HEK293 (cell line): ENCODE measurements at regions not wholly inside any gene's neighbourhood (a gene's known extent, or its start where the extent isn't known, plus 50 kb on each side); places are given as distances from the start of the nearest gene placed in this dataset.

Source experiments
- ATF2 ChIP-seq: fragments of 450-650 bp; formaldehyde crosslinking; IDR thresholded peaks from 2 replicates; pipeline ENCODE4 v1.5.1; 2016; ENCODE audit warnings: missing biosample characterization, missing genetic modification characterization, low read depth
- CTCF ChIP-seq: fragments of 450-650 bp; formaldehyde crosslinking; IDR thresholded peaks from 2 replicates; pipeline ENCODE4 v1.5.1; 2016; ENCODE audit warnings: missing biosample characterization, missing genetic modification characterization
- HOXC10 ChIP-seq: sonication (generic); formaldehyde crosslinking; IDR thresholded peaks from 2 replicates; pipeline ENCODE4 v1.8.1; 2023; ENCODE audit warnings: mild to moderate bottlenecking, missing genetic modification reagents
- ZNF274 ChIP-seq, 2 experiments: fragments of 200-500 bp in 1 of 2; fragments of 450-650 bp in 1 of 2; sonication (Bioruptor generic) in 1 of 2; formaldehyde crosslinking in 1 of 2; IDR thresholded peaks; 2 replicates each; pipeline versions ENCODE4 v1.5.1 to v1.6.1; 2014 to 2016; ENCODE audit warnings: borderline replicate concordance in 1 of 2, inconsistent platforms in 1 of 2, low read length in 1 of 2, missing biosample characterization in 1 of 2, missing genetic modification characterization in 1 of 2
- ZNF362 ChIP-seq: fragments of 450-650 bp; formaldehyde crosslinking; IDR thresholded peaks from 2 replicates; pipeline ENCODE4 v1.5.1; 2016; ENCODE audit warnings: missing biosample characterization, missing genetic modification characterization
- ZNF416 ChIP-seq: fragments of 450-650 bp; formaldehyde crosslinking; IDR thresholded peaks from 2 replicates; pipeline ENCODE4 v1.5.1; 2016; ENCODE audit warnings: missing biosample characterization, missing genetic modification characterization
- ZNF449 ChIP-seq: fragments of 450-650 bp; formaldehyde crosslinking; IDR thresholded peaks from 2 replicates; pipeline ENCODE4 v1.5.1; 2017; ENCODE audit warnings: missing biosample characterization, mild to moderate bottlenecking, missing genetic modification characterization, moderate library complexity
- ZNF549 ChIP-seq: fragments of 450-650 bp; IDR thresholded peaks from 2 replicates; pipeline ENCODE4 v1.5.1; 2018; ENCODE audit warnings: missing biosample characterization, missing genetic modification characterization, mild to moderate bottlenecking, inconsistent platforms, moderate library complexity
- ZNF792 ChIP-seq: fragments of 450-650 bp; formaldehyde crosslinking; IDR thresholded peaks from 2 replicates; pipeline ENCODE4 v1.5.1; 2016; ENCODE audit warnings: missing biosample characterization, missing genetic modification characterization
- ZSCAN4 ChIP-seq: fragments of 450-650 bp; formaldehyde crosslinking; IDR thresholded peaks from 2 replicates; pipeline ENCODE4 v1.5.1; 2017; ENCODE audit warnings: missing biosample characterization, missing genetic modification characterization

GRCh38 chr18:5075297-5075696 is 121.8 kb downstream of the AKAIN1 start:
- TF ChIP-seq CTCF (tag by site-specific recombination) = no peak
- TF ChIP-seq ZNF449 = no peak
- TF ChIP-seq ATF2 = no peak
- no peak for TF ChIP-seq HOXC10 (CRISPR knock-in tag)
- TF ChIP-seq ZNF549 = no peak
- TF ChIP-seq ZNF362 (tag by site-specific recombination) = no peak
- TF ChIP-seq ZSCAN4 = no peak
- TF ChIP-seq ZNF274 (IDR thresholded peaks at IDR 0.05; ENCODE audit: low read length) = no peak
- TF ChIP-seq ZNF274 (tag by site-specific recombination; IDR thresholded peaks at IDR 0.05; ENCODE audit: borderline replicate concordance) = no peak
- TF ChIP-seq ZNF792 (tag by site-specific recombination) = no peak
- no peak for TF ChIP-seq ZNF416
